Adrenal gland (tissue), 9 donors: ENCODE measurements at regions not wholly inside any gene's neighbourhood (a gene's known extent, or its start where the extent isn't known, plus 50 kb on each side); places are given as distances from the start of the nearest gene placed in this dataset.

Experiments
- DNase-seq, 7 donors: peaks; one replicate each; pipeline ENCODE4 v3.0.0-alpha.2; 2019 to 2020
- H3K27ac ChIP-seq, 5 donors: fragments of 200-600 bp; sonication (generic) in 4 of 5; 1 replicate in 3 of 5; 2 replicates in 2 of 5; pipeline versions ENCODE4 v1.5.1 to v1.8.0; 2016 to 2020; ENCODE audit warnings: mild to moderate bottlenecking in 1 of 5
- H3K27me3 ChIP-seq: fragments of 200-600 bp; 2 replicates; pipeline ENCODE4 v1.8.0; 2021
- H3K36me3 ChIP-seq, 2 donors: fragments of 200-600 bp; replicated peaks in 1 of 2; 1 replicate in 1 of 2; 2 replicates in 1 of 2; pipeline versions ENCODE4 v1.5.1 to v1.8.0; 2018 to 2022
- H3K4me1 ChIP-seq, 2 donors: fragments of 200-600 bp; replicated peaks in 1 of 2; 1 replicate in 1 of 2; 2 replicates in 1 of 2; pipeline versions ENCODE4 v1.5.1 to v1.8.0; 2018 to 2021
- H3K4me3 ChIP-seq, 4 donors: fragments of 200-600 bp; sonication (generic) in 3 of 4; one replicate each; pipeline ENCODE4 v1.5.1; 2016 to 2018
- H3K9me3 ChIP-seq, 3 donors: fragments of 200-600 bp; sonication (generic) in 1 of 3; replicated peaks in 1 of 3; 1 replicate in 2 of 3; 2 replicates in 1 of 3; pipeline versions ENCODE4 v1.5.1 to v1.8.0; 2016 to 2021
- POLR2A ChIP-seq, 2 donors: fragments of 450-650 bp; IDR thresholded peaks; one replicate each; pipeline ENCODE4 v1.6.1; 2017; ENCODE audit warnings: antibody characterized with exemption in 2 of 2, mild to moderate bottlenecking in 2 of 2, moderate library complexity in 1 of 2
- WGBS, 4 donors: extraction: QIAGEN DNeasy Blood & Tissue Kit in 2 of 4; methylation state at CpG; one replicate each; pipeline versions ENCODE4 v1.1.5 to v1.1.7; 2013 to 2017; 5-methylcytosine and 5-hydroxymethylcytosine counted together
- intact Hi-C, 2 donors: fragments of 100-400 bp; cut with DNase I; formaldehyde crosslinking; loops; one replicate each; pipeline versions ENCODE4 v1.14.1 to v1.15.0; 2022 to 2023
- TF ChIP-seq, protein P1 (sequence below), 6 experiments: fragments of 450-650 bp in 4 of 6; fragments of 200-600 bp in 2 of 6; sonication (generic) in 1 of 6; IDR thresholded peaks; 1 replicate in 5 of 6; 2 replicates in 1 of 6; pipeline versions ENCODE4 v1.5.1 to v1.8.0; 2016 to 2021; ENCODE audit warnings: antibody characterized with exemption in 6 of 6, mild to moderate bottlenecking in 2 of 6, moderate library complexity in 1 of 6
- donor health status: healthy with polysubstance abuse.
- donor health status: Bipolar disorder and iron deficiency.
- donor health status: DM: yes; HTN: yes; CAD: no.
- donor health status: DM: no; HTN: no; CAD: no.
- donor health status: DM: no; HTN: no; CAD: no.

DNA sequence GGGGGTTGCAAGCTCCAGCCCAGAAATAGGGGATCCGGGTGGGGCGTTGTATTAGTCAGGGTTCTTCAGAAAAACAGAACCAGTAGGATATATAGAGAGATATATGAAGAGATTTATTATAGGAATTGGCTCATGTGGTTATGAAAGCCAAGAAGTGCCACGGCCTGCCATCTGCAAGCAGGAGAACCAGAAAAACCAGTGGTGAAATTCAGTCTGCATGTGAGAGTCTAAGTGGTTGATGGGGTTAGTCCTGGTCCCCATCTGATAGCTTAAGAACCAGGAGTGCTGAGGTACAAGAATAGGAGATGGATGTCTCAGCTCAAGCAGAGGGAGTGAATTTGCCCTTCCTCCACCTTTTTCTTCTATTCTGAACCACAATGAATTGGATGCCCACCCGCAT is 123.4 kb upstream of the APC start:
- no peak for TF ChIP-seq POLR2A (IDR thresholded peaks at IDR 0.05)
- TF ChIP-seq, protein P1, sequence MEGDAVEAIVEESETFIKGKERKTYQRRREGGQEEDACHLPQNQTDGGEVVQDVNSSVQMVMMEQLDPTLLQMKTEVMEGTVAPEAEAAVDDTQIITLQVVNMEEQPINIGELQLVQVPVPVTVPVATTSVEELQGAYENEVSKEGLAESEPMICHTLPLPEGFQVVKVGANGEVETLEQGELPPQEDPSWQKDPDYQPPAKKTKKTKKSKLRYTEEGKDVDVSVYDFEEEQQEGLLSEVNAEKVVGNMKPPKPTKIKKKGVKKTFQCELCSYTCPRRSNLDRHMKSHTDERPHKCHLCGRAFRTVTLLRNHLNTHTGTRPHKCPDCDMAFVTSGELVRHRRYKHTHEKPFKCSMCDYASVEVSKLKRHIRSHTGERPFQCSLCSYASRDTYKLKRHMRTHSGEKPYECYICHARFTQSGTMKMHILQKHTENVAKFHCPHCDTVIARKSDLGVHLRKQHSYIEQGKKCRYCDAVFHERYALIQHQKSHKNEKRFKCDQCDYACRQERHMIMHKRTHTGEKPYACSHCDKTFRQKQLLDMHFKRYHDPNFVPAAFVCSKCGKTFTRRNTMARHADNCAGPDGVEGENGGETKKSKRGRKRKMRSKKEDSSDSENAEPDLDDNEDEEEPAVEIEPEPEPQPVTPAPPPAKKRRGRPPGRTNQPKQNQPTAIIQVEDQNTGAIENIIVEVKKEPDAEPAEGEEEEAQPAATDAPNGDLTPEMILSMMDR (IDR thresholded peaks at IDR 0.05) = no peak
- no peak overlapping the region for H3K4me3 ChIP-seq
- intact Hi-C loops = no loop called here

DNA sequence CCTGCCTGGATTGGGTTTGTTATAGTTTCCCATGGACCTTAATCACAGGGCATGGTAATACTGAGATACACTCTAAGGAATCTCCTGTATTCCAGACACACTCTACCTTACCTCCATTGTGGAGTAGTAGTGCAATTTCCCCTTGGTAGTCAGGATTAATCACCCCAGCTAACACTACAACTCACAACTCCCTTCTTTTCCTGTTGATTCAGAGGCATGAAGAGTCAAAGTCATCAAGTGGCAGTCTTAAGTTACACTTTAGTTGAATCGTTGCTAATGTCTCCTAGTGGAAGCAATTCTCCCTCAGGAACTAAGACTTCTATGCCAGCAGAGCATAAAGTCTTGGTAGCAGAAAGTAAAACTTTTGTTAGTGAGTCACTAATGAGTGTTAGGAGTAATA is 122.7 kb upstream of the APC start:
- no peak overlapping the region for H3K4me3 ChIP-seq
- H3K9me3 ChIP-seq = no peaks in the 10 kb centered on the region
- no peak overlapping the region for H3K27ac ChIP-seq
- TF ChIP-seq, protein P1 (IDR thresholded peaks at IDR 0.05) = no peak
- no peak for TF ChIP-seq POLR2A (IDR thresholded peaks at IDR 0.05)
- no peaks in the 10 kb centered on the region for H3K4me1 ChIP-seq
- H3K27me3 ChIP-seq = no peaks in the 10 kb centered on the region
- H3K36me3 ChIP-seq = no peaks in the 10 kb centered on the region
- 43 to 57% (median 54%) methylated on average over 1 of the region's 1 CpG for WGBS, 4 donors
- intact Hi-C loops = no loop called here
- no peak for DNase-seq

More for the DNA sequence above, 123.4 kb upstream of the APC start:
- WGBS, 4 donors = 90 to 95% (median 92%) methylated on average over 4 of the region's 4 CpGs
- no peaks in the 10 kb centered on the region for H3K9me3 ChIP-seq
- DNase-seq = no peak
- H3K4me1 ChIP-seq = no peaks in the 10 kb centered on the region
- H3K27ac ChIP-seq = no peak overlapping the region
- H3K27me3 ChIP-seq = no peaks in the 10 kb centered on the region
- H3K36me3 ChIP-seq = no peaks in the 10 kb centered on the region

DNA sequence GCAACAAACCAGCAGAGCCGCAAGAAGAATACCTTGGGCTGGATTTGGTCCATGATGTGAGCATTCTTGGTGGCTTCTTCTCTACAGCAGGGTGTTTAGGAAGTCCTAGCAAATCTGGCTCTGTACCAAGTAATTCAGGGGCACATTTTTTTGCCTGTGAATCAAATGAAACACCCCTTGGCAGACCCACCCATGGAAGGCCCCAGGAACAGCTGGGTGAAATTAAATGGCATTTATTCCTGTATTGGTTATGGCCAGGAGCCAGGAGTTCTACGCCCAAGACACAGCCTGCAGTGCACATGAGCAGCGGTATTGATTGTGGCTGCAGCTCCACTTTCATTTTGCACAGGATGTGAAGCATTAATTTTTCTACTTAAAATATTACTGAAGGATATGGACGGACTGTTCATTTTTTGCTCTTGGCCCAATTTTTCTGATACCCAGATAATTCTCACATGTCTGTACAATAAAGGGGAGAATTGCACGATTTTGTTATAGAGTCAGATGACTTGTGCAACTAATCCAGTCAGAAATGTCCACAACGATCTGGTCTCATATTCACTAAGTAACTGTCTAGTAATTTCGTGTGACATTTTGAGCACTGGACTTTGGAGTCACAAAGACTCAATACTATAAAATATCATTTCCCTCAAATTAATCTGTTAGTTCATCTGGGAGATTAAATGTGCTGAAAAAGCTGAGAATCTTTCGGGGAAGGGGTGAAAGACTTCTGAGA is 120.7 kb upstream of the APC start:
- Histone ChIP-seq H3K4me3 (no peak overlapping the region), H3K4me1 (no peaks in the 10 kb centered on the region), H3K36me3 (no peaks in the 10 kb centered on the region), H3K27me3 (no peaks in the 10 kb centered on the region), H3K27ac (no peak overlapping the region), H3K9me3 (no peaks in the 10 kb centered on the region)
- WGBS, 4 donors = 71 to 81% (median 75%) methylated on average over 8 of the region's 8 CpGs
- no peak for DNase-seq
- TF ChIP-seq, protein P1 (IDR thresholded peaks at IDR 0.05) = no peak
- no peak for TF ChIP-seq POLR2A (IDR thresholded peaks at IDR 0.05)
- intact Hi-C loops = no loop called here

DNA sequence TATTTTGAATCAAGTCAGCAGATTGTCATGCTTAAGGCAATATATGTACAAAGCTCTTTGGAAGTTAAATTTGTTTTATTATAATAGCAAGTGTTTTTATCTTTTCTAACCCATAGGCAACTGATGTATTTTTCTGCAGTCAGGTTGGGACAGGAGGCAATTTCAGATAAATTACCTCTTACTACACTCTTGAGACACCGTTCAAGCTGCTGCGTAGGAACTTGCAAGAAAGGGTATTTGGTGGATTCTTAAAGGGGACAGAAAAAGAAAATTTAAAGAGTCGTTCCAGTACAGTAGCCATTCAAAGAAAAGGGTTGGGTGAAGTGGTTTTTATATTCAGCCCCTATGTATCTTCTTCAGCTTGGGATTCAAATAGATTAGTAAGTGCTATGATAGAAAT is 112.4 kb upstream of the APC start:
- Histone ChIP-seq H3K36me3 (no peaks in the 10 kb centered on the region), H3K27ac (no peak overlapping the region), H3K9me3 (no peaks in the 10 kb centered on the region), H3K27me3 (no peaks in the 10 kb centered on the region), H3K4me3 (no peak overlapping the region), H3K4me1 (peaks cover 0 to 7% of the 10 kb centered on the region in 2 donors)
- 69 to 72% (median 70%) methylated on average over 3 of the region's 3 CpGs for WGBS, 4 donors
- intact Hi-C loops = no loop called here
- DNase-seq = no peak
- no peak for TF ChIP-seq POLR2A (IDR thresholded peaks at IDR 0.05)
- TF ChIP-seq, protein P1 (IDR thresholded peaks at IDR 0.05) = no peak
